ENCODE measurements at regions not wholly inside any gene's neighbourhood (a gene's known extent, or its start where the extent isn't known, plus 50 kb on each side); places are given as distances from the start of the nearest gene placed in this dataset.

DNA sequence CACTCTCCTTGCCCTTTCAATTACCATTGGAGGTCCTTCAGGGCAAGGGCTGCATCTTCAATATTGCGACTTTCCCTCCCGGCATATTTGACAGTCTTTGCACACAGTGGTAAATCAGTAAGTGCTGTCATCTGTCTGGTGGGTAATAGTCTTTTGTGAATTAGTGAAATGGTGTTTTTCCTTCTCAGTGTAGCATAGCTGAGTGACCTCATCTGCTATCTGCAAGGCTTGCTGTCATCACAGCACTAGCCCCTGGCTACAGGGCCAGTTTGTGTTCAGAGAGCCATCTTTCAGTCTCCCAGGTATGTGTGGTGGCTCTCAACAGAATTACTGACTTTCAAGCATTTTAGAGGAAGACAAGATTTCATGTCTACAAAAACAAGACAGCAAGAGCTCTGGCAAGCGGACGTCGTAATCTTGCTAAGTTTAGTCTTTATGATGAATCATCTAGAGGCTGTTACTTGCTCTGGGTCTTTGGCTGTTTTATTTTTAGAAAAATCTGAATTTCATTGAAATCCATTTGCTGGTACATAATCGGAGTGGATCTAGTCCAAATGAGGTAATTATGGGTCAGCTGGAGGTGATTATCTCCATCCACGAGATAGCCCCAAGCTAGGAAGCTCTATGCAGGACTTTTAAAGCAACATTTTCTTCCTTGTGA lies 528.9 kb downstream of the EPM2A start:
- TF ChIP-seq POLR2A (IDR thresholded peaks at IDR 0.05) (no peak), CTCF (IDR thresholded peaks at IDR 0.05) (no peak)

Measured in Peyer's patch (tissue), 4 donors.